ENCODE measurements at regions not wholly inside any gene's neighbourhood (a gene's known extent, or its start where the extent isn't known, plus 50 kb on each side); places are given as distances from the start of the nearest gene placed in this dataset.

GRCh38 chr10:78812571-78813318, 256.0 kb upstream of the ZMIZ1 start:
- DNase-seq = no peak

DNA sequence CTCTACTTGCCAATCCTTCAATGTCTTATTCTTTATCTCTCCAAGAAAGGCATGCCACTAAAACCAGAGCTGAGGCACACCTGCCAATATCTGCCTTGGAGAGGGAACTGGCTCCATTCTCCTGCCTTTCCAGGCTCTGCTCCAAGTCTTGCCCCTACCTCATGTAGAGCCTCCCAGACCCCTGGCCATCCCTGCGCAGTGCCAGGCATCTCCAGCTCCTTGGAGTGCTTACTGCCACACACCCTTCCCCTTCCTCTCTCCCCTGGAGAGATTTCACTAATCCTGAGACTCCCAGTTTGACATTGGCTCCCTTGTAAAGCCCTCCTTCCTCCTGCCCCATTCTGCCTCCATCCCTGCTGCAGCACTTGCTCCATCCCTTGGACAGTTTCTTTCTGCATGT, 255.2 kb upstream of the ZMIZ1 start:
- DNase-seq = no peak

GRCh38 chr10:78813998-78814399, 254.8 kb upstream of the ZMIZ1 start:
- DNase-seq = no peak

GRCh38 chr10:78814407-78814806, 254.4 kb upstream of the ZMIZ1 start:
- no peak for DNase-seq

DNA sequence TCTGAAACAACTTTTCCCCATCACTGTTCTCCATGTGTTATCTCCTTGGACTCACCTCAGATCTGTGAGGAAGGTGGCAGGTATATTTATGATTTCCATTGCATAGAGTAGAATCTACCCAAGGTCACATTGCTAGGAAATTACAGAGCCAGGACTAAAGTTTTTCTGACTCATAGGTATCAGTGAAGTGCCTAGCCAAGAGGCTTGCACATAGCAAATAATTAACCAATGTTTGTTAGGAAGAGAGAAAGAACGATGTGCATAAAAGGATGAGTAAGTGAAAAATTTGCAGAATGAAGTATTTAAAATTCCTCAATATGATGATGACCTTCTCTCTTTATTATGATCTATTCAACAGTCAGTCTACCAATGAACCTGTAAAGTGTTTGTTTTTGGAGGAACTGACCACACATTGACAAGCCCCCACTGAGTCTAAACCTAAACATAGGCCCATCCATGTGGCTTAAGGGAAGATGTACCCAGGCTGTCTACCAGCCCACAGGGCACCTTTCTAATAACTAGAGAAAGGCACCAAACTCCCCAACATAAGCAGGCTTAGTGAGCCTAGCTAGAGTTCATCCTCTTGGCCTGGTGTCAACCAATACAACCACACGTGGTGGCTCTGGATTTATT, 252.9 kb upstream of the ZMIZ1 start:
- no peak for DNase-seq

GRCh38 chr10:78817361-78817760, 251.4 kb upstream of the ZMIZ1 start:
- DNase-seq = peak; percentile 30 to 38

- no peak for DNase-seq
These were observed 251.0 kb upstream of the ZMIZ1 start for GRCh38 chr10:78817804-78818203.

GRCh38 chr10:78819361-78820006, 249.3 kb upstream of the ZMIZ1 start:
- no peak for DNase-seq

GRCh38 chr10:78820007-78820362, 248.8 kb upstream of the ZMIZ1 start:
- no peak for DNase-seq

DNA sequence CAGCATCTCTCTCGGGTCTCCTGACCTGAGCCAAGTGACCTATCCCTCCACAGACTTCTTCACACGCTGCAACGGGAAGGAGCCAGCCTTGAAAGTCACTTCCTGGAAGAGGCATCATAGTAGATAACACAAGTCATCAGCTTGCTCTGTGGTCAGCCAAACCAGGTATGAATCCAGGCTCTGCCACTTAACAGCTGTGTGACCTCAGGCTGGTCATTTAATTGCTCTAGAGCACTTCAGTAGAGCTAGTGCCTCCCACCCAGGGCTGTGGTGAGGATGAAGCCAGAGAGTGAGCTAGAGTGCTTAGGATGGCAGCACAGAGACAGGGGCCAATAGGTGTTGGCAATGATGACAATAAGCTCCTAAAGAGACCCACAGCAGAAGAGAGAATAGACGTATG, 247.7 kb upstream of the ZMIZ1 start:
- DNase-seq = no peak

GRCh38 chr10:78828647-78829539, 239.9 kb upstream of the ZMIZ1 start:
- DNase-seq = no peak

GRCh38 chr10:78829565-78829964, 239.2 kb upstream of the ZMIZ1 start:
- DNase-seq = no peak

GRCh38 chr10:78830062-78830975, 238.4 kb upstream of the ZMIZ1 start:
- DNase-seq = no peak

GRCh38 chr10:78830976-78831375, 237.8 kb upstream of the ZMIZ1 start:
- no peak for DNase-seq

GRCh38 chr10:78831461-78831860, 237.3 kb upstream of the ZMIZ1 start:
- no peak for DNase-seq

- DNase-seq = no peak
These were observed 236.5 kb upstream of the ZMIZ1 start for GRCh38 chr10:78832281-78832680.

GRCh38 chr10:78838141-78838657, 230.6 kb upstream of the ZMIZ1 start:
- DNase-seq = no peak

- no peak for DNase-seq
These were observed 225.3 kb upstream of the ZMIZ1 start for GRCh38 chr10:78843495-78843894.

GRCh38 chr10:78844960-78845607, 223.7 kb upstream of the ZMIZ1 start:
- no peak for DNase-seq

DNA sequence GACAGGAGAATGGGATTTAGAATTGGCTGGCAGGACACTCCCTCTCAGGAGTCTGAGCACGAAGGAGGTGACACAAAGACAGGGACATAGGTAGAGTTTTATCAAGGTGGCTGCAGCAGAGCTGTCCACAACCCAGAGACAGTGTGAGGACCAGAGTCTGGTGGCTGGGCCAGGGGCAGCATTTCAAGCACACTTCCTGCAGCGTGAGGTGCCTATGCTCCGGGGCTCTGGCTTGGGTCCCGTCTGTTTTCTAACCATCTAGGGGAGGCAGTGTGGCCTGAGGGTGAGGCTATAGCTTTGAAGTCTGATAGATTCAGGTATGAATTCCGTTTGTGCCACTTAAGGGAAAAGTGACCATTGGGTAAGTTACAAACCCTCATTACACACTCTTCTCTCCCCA, 222.7 kb upstream of the ZMIZ1 start:
- no peak for DNase-seq

DNA sequence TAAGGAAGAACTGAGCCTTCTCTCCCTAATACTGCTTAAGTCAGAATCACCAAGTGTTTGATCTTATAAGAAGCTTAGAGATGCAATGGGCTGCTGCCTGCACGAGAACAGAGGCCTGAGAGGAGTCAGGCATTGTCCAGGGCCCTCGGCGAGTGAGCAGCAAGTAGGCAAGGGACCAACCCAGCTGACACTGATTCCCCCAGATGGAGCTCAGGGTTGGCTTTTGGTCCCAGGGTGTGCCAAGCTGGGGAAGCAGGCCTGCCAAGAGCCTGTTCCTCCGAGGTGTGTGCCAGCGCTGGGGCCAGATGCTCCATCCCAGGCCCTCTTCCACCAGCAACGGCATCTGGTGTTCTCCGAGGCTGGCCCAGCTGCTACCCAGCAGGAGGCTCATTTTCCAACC, 222.0 kb upstream of the ZMIZ1 start:
- DNase-seq = no peak

Measured in inflammatory macrophage (primary cell).